ENCODE measurements at regions not wholly inside any gene's neighbourhood (a gene's known extent, or its start where the extent isn't known, plus 50 kb on each side); places are given as distances from the start of the nearest gene placed in this dataset.
"Not testable (repeated sequence)": the region's sequence is repeated elsewhere in the genome, so short reads cannot be mapped to it uniquely, and the experiment has no call there.

DNA sequence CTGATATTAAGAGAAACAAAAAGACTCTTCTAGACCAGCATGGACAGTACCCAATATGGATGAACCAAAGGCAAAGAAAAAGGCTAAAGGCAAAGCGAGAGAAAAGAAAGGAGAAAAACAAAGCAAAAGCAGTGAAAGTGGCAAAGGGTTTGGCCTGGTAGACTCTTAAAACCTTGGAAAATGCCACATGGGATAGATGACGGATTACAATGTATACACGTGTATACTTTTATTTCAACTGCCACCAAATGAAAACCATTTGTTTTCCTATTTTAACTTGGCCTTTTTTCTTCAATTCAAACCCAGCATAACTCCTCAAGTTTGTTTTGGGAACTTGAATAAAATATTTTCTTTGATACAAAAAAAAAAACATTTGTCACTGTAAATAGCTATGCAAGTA, 354.3 kb downstream of the PAX3 start:
- TF ChIP-seq, protein P1, sequence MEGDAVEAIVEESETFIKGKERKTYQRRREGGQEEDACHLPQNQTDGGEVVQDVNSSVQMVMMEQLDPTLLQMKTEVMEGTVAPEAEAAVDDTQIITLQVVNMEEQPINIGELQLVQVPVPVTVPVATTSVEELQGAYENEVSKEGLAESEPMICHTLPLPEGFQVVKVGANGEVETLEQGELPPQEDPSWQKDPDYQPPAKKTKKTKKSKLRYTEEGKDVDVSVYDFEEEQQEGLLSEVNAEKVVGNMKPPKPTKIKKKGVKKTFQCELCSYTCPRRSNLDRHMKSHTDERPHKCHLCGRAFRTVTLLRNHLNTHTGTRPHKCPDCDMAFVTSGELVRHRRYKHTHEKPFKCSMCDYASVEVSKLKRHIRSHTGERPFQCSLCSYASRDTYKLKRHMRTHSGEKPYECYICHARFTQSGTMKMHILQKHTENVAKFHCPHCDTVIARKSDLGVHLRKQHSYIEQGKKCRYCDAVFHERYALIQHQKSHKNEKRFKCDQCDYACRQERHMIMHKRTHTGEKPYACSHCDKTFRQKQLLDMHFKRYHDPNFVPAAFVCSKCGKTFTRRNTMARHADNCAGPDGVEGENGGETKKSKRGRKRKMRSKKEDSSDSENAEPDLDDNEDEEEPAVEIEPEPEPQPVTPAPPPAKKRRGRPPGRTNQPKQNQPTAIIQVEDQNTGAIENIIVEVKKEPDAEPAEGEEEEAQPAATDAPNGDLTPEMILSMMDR (IDR thresholded peaks at IDR 0.05; ENCODE audit: low read depth, low read length), result not testable (repeated sequence)
- not testable (repeated sequence) for TF ChIP-seq EZH2phosphoT487 (IDR thresholded peaks at IDR 0.05; ENCODE audit: low read depth)
